ENCODE measurements at regions not wholly inside any gene's neighbourhood (a gene's known extent, or its start where the extent isn't known, plus 50 kb on each side); places are given as distances from the start of the nearest gene placed in this dataset.
"Not testable (repeated sequence)": the region's sequence is repeated elsewhere in the genome, so short reads cannot be mapped to it uniquely, and the experiment has no call there.

GRCh38 chr5:17087035-17087434, 130.4 kb upstream of the BASP1 start:
- DNase-seq (no peak), ATAC-seq (no peak)
- no peaks in the 10 kb centered on the region for H3K36me3 Mint-ChIP-seq (ENCODE audit: low read depth)
- no peaks in the 10 kb centered on the region for H3K27me3 Mint-ChIP-seq
- H3K27ac Mint-ChIP-seq: no peak overlapping the region
- no peak overlapping the region for H3K4me3 Mint-ChIP-seq
- no peaks in the 10 kb centered on the region for H3K9me3 Mint-ChIP-seq
- no peaks in the 10 kb centered on the region for H3K4me1 Mint-ChIP-seq

DNA sequence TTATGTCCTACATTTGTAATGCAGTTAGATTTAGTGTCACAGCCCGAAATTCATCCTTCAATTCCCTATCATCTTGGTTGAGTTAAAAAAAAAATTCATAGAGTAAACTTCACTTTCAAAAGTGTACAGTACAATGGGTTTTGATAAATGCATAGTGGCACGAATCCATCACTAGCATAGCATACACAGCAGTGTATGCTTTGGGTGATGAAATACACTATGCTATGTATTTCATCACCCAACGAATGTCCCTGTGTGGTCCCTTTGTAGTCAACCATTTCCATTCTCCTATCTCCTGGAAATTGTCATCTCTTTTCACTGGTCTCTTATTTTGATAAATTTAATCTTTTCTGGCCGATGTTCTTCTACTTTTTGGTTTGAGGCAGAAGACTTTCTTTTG, 129.4 kb upstream of the BASP1 start:
- Mint-ChIP-seq H3K9me3 (peaks cover 4% of the 10 kb centered on the region), H3K4me1 (no peaks in the 10 kb centered on the region), H3K4me3 (no peak overlapping the region), H3K27ac (no peak overlapping the region), H3K36me3 (ENCODE audit: low read depth) (no peaks in the 10 kb centered on the region), H3K27me3 (no peaks in the 10 kb centered on the region)
- DNase-seq (no peak), ATAC-seq (no peak)

GRCh38 chr5:17089001-17089400, 128.4 kb upstream of the BASP1 start:
- H3K4me3 Mint-ChIP-seq: no peak overlapping the region
- H3K27ac Mint-ChIP-seq: no peak overlapping the region
- H3K27me3 Mint-ChIP-seq: no peaks in the 10 kb centered on the region
- H3K4me1 Mint-ChIP-seq: no peaks in the 10 kb centered on the region
- no peak for ATAC-seq
- no peak for DNase-seq
- H3K36me3 Mint-ChIP-seq (ENCODE audit: low read depth): no peaks in the 10 kb centered on the region
- peaks cover 4% of the 10 kb centered on the region for H3K9me3 Mint-ChIP-seq

DNA sequence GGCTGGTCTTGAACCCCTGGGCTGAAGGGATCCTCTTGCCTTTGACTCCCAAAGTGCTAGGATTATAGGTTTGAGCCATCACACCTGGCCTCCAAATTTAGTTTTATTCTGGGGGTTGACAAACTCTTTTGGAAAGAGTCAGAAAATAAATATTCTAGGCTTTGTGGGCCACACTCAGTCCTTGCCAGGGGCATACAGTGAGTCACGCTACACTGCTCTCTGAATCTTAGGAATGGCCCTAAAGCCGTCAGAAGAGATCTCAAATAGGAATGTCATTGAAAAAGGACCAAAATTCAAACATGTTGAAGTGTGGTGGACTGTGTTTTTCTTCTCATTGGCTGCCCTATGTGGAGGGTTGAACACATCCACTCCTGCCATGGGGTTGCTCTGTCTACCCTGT, 127.7 kb upstream of the BASP1 start:
- H3K27me3 Mint-ChIP-seq: no peaks in the 10 kb centered on the region
- no peaks in the 10 kb centered on the region for H3K36me3 Mint-ChIP-seq (ENCODE audit: low read depth)
- H3K4me1 Mint-ChIP-seq: no peaks in the 10 kb centered on the region
- no peak for ATAC-seq
- DNase-seq: no peak
- H3K4me3 Mint-ChIP-seq: no peak overlapping the region
- H3K9me3 Mint-ChIP-seq: peaks cover 4% of the 10 kb centered on the region
- H3K27ac Mint-ChIP-seq: no peak overlapping the region

GRCh38 chr5:17090839-17091238, 126.6 kb upstream of the BASP1 start:
- Mint-ChIP-seq H3K27ac (no peak overlapping the region), H3K4me3 (no peak overlapping the region), H3K36me3 (ENCODE audit: low read depth) (no peaks in the 10 kb centered on the region), H3K27me3 (no peaks in the 10 kb centered on the region), H3K9me3 (peaks cover 4% of the 10 kb centered on the region), H3K4me1 (no peaks in the 10 kb centered on the region)
- ATAC-seq (no peak), DNase-seq (no peak)

DNA sequence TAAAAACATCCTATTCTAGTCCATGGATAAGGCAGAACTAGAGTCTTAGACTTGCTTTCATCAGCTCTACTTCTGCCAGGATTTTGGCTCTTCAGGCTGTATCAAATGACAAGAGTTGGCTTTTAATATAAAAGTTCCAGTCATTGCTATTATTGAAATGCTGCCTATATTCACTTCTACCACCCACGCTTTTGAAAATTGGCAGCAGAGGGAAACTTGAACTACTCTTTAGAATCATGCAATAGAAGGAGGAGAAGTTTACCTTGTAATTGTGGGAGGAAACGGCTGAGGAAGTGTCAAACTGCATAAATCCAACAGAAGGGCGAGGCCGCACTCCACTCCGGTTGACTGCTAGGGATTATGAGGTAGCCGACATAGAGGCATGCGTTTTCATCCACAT, 122.6 kb upstream of the BASP1 start:
- Mint-ChIP-seq H3K4me1 (no peaks in the 10 kb centered on the region), H3K36me3 (ENCODE audit: low read depth) (no peaks in the 10 kb centered on the region), H3K9me3 (peaks cover 4% of the 10 kb centered on the region), H3K4me3 (no peak overlapping the region), H3K27me3 (no peaks in the 10 kb centered on the region), H3K27ac (no peak overlapping the region)
- ATAC-seq (no peak), DNase-seq (no peak)

DNA sequence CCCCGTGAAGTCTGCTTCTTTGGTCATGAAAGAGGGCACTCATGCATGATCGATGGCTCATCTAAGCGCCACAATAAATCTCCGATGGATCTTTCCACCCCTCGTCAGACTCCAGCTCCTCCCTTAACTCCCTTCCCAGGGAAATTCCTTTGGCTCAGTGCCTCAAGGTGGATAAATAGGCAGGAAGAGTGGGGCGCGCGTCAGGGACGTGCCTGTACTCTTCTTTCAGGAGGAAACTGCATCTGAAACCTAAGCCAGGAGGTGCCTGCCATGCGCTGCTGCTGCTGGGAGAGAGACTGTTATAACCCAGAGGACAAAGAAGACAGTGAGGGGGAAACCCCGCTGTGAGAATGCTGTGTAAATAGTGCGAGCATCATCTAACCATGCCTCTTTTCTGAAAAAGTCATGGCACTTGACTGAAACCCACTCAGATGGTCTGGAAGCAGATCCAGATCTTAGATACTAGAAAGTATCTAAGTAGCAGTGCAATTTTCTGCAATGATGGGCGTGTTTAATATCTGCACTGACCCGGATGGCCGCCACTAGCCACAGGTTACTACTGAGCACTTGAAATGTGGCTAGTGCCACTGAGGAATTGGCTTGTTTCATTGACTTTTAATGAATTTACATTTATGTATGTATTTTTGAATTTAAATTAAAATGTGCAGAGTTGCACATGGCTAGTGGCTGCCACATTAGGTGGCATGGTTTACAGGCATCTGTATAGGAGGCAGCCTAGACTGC, 120.3 kb upstream of the BASP1 start:
- Mint-ChIP-seq H3K27me3 (no peaks in the 10 kb centered on the region), H3K4me3 (no peak overlapping the region), H3K27ac (no peak overlapping the region), H3K9me3 (peaks cover 4% of the 10 kb centered on the region), H3K36me3 (ENCODE audit: low read depth) (no peaks in the 10 kb centered on the region), H3K4me1 (no peaks in the 10 kb centered on the region)
- ATAC-seq: no peak
- no peak for DNase-seq

DNA sequence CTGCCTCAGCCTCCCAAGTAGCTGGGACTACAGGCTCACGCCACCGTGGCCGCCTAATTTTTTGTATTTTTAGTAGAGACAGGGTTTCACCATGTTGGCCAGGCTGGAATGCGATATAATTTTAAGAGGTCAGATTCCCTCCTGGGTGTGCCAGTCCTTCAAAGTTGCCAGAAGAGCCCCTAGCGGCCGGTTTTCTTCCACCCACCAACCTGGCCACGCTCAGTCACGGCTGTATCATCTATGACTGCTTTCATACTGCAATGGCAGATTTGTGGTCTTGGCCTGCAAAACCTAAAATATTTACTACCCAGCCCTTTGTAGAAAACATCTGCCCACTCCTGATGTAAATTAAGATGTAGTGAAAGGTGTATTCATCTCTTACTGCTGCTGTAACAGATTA, 117.5 kb upstream of the BASP1 start:
- no peaks in the 10 kb centered on the region for H3K27me3 Mint-ChIP-seq

GRCh38 chr5:17103461-17103860, 114.0 kb upstream of the BASP1 start:
- DNase-seq: no peak
- no peaks in the 10 kb centered on the region for H3K27me3 Mint-ChIP-seq
- H3K4me1 Mint-ChIP-seq: no peaks in the 10 kb centered on the region
- no peak for ATAC-seq
- no peak overlapping the region for H3K27ac Mint-ChIP-seq
- no peak overlapping the region for H3K4me3 Mint-ChIP-seq
- no peaks in the 10 kb centered on the region for H3K9me3 Mint-ChIP-seq
- no peaks in the 10 kb centered on the region for H3K36me3 Mint-ChIP-seq (ENCODE audit: low read depth)

More for the DNA sequence above, 117.5 kb upstream of the BASP1 start:
- no peak for DNase-seq
- Mint-ChIP-seq H3K36me3 (ENCODE audit: low read depth) (no peaks in the 10 kb centered on the region), H3K27ac (no peak overlapping the region), H3K9me3 (no peaks in the 10 kb centered on the region), H3K4me3 (no peak overlapping the region), H3K4me1 (no peaks in the 10 kb centered on the region)
- ATAC-seq: no peak

- no peaks in the 10 kb centered on the region for H3K27me3 Mint-ChIP-seq
- peaks cover 1% of the 10 kb centered on the region for H3K4me1 Mint-ChIP-seq
- no peaks in the 10 kb centered on the region for H3K36me3 Mint-ChIP-seq (ENCODE audit: low read depth)
- no peak for DNase-seq
- no peaks in the 10 kb centered on the region for H3K9me3 Mint-ChIP-seq
- ATAC-seq: no peak
- no peak overlapping the region for H3K27ac Mint-ChIP-seq
- no peak overlapping the region for H3K4me3 Mint-ChIP-seq
Measured at GRCh38 chr5:17105744-17106418, 111.5 kb upstream of the BASP1 start.

GRCh38 chr5:17106521-17106920, 110.9 kb upstream of the BASP1 start:
- ATAC-seq: no peak
- H3K27me3 Mint-ChIP-seq: no peaks in the 10 kb centered on the region
- no peak for DNase-seq
- no peak overlapping the region for H3K27ac Mint-ChIP-seq
- H3K4me3 Mint-ChIP-seq: no peak overlapping the region
- H3K9me3 Mint-ChIP-seq: no peaks in the 10 kb centered on the region
- H3K4me1 Mint-ChIP-seq: peaks cover 1% of the 10 kb centered on the region
- no peaks in the 10 kb centered on the region for H3K36me3 Mint-ChIP-seq (ENCODE audit: low read depth)

- H3K4me1 Mint-ChIP-seq; H3K36me3 Mint-ChIP-seq (ENCODE audit: low read depth); H3K27ac Mint-ChIP-seq; H3K27me3 Mint-ChIP-seq; H3K4me3 Mint-ChIP-seq; DNase-seq; H3K9me3 Mint-ChIP-seq; ATAC-seq: not testable (repeated sequence)
Measured at GRCh38 chr5:17112091-17112716, 105.2 kb upstream of the BASP1 start.

DNA sequence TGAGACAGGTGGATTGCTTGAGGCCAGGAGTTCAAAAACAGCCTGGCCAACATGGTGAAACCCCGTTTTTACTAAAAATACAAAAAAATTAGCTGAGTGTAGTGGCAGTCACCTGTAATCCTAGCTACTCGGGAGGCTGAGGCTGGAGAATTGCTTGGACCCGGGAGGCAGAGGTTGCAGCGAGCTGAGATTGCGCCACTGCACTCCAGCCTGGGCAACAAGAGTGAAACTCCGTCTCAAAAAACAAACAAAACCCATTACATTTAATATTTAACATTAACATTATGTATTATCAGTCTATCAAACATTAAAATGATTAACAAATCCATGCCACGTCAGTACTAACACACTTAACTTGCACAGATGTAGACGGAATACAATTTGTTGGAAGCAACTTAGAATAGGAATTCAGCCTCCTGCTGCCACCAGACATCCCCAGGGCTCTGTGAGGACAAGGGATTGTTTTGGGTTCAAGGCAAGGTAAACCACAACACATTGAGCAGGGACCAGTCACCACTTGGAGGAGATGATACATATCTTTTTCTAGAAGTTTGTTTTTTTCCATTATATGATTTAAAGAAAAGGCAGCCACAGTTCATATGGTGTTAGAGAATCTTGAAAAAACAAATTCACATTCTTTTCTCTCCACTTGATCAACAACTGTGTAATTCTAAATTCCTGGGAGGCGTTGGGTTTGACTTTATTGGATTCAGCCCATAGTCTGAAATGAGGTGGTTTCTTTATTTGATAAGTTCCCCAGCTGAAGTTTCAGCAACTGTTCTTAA, 104.1 kb upstream of the BASP1 start:
- Mint-ChIP-seq H3K27ac (no peak overlapping the region), H3K27me3 (peaks cover 2% of the 10 kb centered on the region), H3K4me3 (no peak overlapping the region), H3K4me1 (peaks cover 2% of the 10 kb centered on the region), H3K36me3 (ENCODE audit: low read depth) (no peaks in the 10 kb centered on the region), H3K9me3 (no peaks in the 10 kb centered on the region)
- no peak for ATAC-seq
- DNase-seq: no peak

DNA sequence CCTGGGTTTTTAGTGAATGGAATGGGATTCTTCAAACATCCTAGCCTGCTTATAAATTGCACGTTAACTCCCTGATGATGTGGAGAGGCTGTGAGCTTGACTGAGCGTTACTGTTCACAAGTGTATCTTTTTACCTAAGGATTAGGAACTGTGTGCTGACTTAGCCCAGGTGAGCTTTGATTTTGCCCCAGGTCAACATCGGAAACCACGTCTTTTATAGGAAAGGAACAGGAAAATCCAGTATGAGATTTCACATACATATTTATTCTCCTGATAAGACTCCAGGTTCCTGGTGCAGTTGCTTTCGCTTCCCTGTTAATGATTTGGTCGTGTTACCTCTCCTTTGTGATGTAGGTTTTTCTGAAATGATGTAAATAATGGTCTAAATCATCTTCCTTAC, 103.2 kb upstream of the BASP1 start:
- H3K4me1 Mint-ChIP-seq: peaks cover 8% of the 10 kb centered on the region
- H3K36me3 Mint-ChIP-seq (ENCODE audit: low read depth): no peaks in the 10 kb centered on the region
- no peak overlapping the region for H3K27ac Mint-ChIP-seq
- ATAC-seq (no peak), DNase-seq (no peak)
- no peaks in the 10 kb centered on the region for H3K9me3 Mint-ChIP-seq
- no peak overlapping the region for H3K4me3 Mint-ChIP-seq
- H3K27me3 Mint-ChIP-seq: peaks cover 4% of the 10 kb centered on the region

All from activated naive CD8-positive, alpha-beta T cell treated with anti-CD3 and anti-CD28 coated beads, Interleukin-2, amount 50 U/mL, for 24 hours (primary cell).